Kidney (tissue), 13 donors: ENCODE measurements at regions not wholly inside any gene's neighbourhood (a gene's known extent, or its start where the extent isn't known, plus 50 kb on each side); places are given as distances from the start of the nearest gene placed in this dataset.

Source experiments
- DNase-seq, 5 donors: peaks; one replicate each; pipeline ENCODE4 v3.0.0-alpha.2; 2013 to 2020
- FAIRE-seq: peaks from 2 replicates; lab custom pipeline; 2012; peaks lifted over from hg19 to GRCh38; lab: Jason Lieb, UNC
- H3K27ac ChIP-seq, 2 donors: one replicate each; pipeline ENCODE4 v1.7.0; 2013; ENCODE audit warnings: low read depth in 2 of 2, low read length in 2 of 2, inconsistent platforms in 1 of 2
- H3K27me3 ChIP-seq: one replicate; pipeline ENCODE4 v1.7.1; 2013; ENCODE audit warnings: low read length, inconsistent platforms; ENCODE audit not compliant: control insufficient read depth, insufficient read depth
- H3K36me3 ChIP-seq, 3 donors: one replicate each; pipeline versions ENCODE4 v1.7.0 to v1.7.1; 2013; ENCODE audit warnings: low read length in 3 of 3, control low read depth in 1 of 3, inconsistent platforms in 1 of 3; ENCODE audit not compliant: insufficient read depth in 3 of 3, control insufficient read depth in 2 of 3
- H3K4me1 ChIP-seq, 3 donors: one replicate each; pipeline versions ENCODE4 v1.7.0 to v1.7.1; 2013; ENCODE audit warnings: low read length in 3 of 3, inconsistent platforms in 1 of 3, low read depth in 1 of 3; ENCODE audit not compliant: control insufficient read depth in 2 of 3, insufficient read depth in 2 of 3
- H3K4me3 ChIP-seq, 3 donors: one replicate each; pipeline versions ENCODE4 v1.7.0 to v1.8.1; 2013; ENCODE audit warnings: low read length in 3 of 3, control low read depth in 1 of 3, inconsistent platforms in 1 of 3
- H3K9ac ChIP-seq, 3 donors: one replicate each; pipeline versions ENCODE4 v1.7.0 to v1.7.1; 2013; ENCODE audit warnings: low read length in 3 of 3, control low read depth in 1 of 3, inconsistent platforms in 1 of 3
- H3K9me3 ChIP-seq, 3 donors: one replicate each; pipeline versions ENCODE4 v1.7.0 to v1.7.1; 2013; ENCODE audit warnings: low read length in 3 of 3, control low read depth in 1 of 3, inconsistent platforms in 1 of 3; ENCODE audit not compliant: control insufficient read depth in 2 of 3, insufficient read depth in 1 of 3
- CTCF ChIP-seq: IDR thresholded peaks from 3 replicates; pipeline ENCODE4 v1.5.1; 2012; ENCODE audit warnings: mild to moderate bottlenecking, moderate library complexity, borderline replicate concordance; ENCODE audit not compliant: insufficient read depth; ENCODE audit errors: extremely low read depth
- intact Hi-C: fragments of 100-400 bp; cut with DNase I; formaldehyde crosslinking; loops from one replicate; pipeline ENCODE4 v1.11.1; 2022
- donor health status: control.
- donor health status: control.
- donor health status: control.
- donor health status: control.
- donor health status: control.
- donor health status: DM: yes; HTN: yes; CAD: no.
- donor health status: Normal renal cell carcinoma (clear cell type).

GRCh38 chr1:93808871-93809270 lies 70.1 kb downstream of the DNTTIP2 start:
- no peaks in the 10 kb centered on the region for H3K36me3 ChIP-seq
- no peak overlapping the region for H3K4me3 ChIP-seq
- TF ChIP-seq CTCF, result no peak
- DNase-seq (no peak), FAIRE-seq (no peak)
- H3K9me3 ChIP-seq, result no peaks in the 10 kb centered on the region
- no peak overlapping the region for H3K9ac ChIP-seq
- H3K27me3 ChIP-seq, result no peaks in the 10 kb centered on the region
- no peak overlapping the region for H3K27ac ChIP-seq
- intact Hi-C loops, result no loop called here
- peaks cover 0 to 9% (median 0%) of the 10 kb centered on the region in 3 donors for H3K4me1 ChIP-seq

GRCh38 chr1:93807311-93807930 lies 71.6 kb downstream of the DNTTIP2 start:
- no peak for FAIRE-seq
- DNase-seq, result no peak
- no peak overlapping the region for H3K9ac ChIP-seq
- no peaks in the 10 kb centered on the region for H3K36me3 ChIP-seq
- no peak for TF ChIP-seq CTCF
- no peak overlapping the region for H3K4me3 ChIP-seq
- no peak overlapping the region for H3K27ac ChIP-seq
- intact Hi-C loops, result no loop called here
- H3K4me1 ChIP-seq, result peaks cover 0 to 4% (median 0%) of the 10 kb centered on the region in 3 donors
- H3K9me3 ChIP-seq, result no peaks in the 10 kb centered on the region
- H3K27me3 ChIP-seq, result no peaks in the 10 kb centered on the region

GRCh38 chr1:93805027-93805610 lies 73.9 kb downstream of the DNTTIP2 start:
- Histone ChIP-seq H3K27me3 (no peaks in the 10 kb centered on the region), H3K36me3 (no peaks in the 10 kb centered on the region), H3K9ac (no peak overlapping the region), H3K9me3 (no peaks in the 10 kb centered on the region), H3K4me1 (peaks cover 0 to 4% (median 0%) of the 10 kb centered on the region in 3 donors), H3K27ac (peak overlapping the region; percentile 27 to 54), H3K4me3 (no peak overlapping the region)
- intact Hi-C loops, result no loop called here
- FAIRE-seq (no peak), DNase-seq (no peak)
- no peak for TF ChIP-seq CTCF
